ENCODE measurements at regions not wholly inside any gene's neighbourhood (a gene's known extent, or its start where the extent isn't known, plus 50 kb on each side); places are given as distances from the start of the nearest gene placed in this dataset.
"Not testable (repeated sequence)": the region's sequence is repeated elsewhere in the genome, so short reads cannot be mapped to it uniquely, and the experiment has no call there.

GRCh38 chrX:34238896-34239295 lies 106.8 kb upstream of the FAM47A start:
- TF ChIP-seq EP300 (IDR thresholded peaks at IDR 0.05) (no peak), CTCF (IDR thresholded peaks at IDR 0.05) (no peak), POLR2AphosphoS5 (IDR thresholded peaks at IDR 0.05) (no peak), POLR2A (IDR thresholded peaks at IDR 0.05) (no peak)
- Histone ChIP-seq H3K9me3 (no peaks in the 10 kb centered on the region), H3K4me3 (no peak overlapping the region), H3K36me3 (no peaks in the 10 kb centered on the region), H3K27ac (no peak overlapping the region), H3K27me3 (no peaks in the 10 kb centered on the region), H3K4me1 (no peaks in the 10 kb centered on the region)
- WGBS, 2 donors (ENCODE audit: low coverage in 1 of 2): 36 to 61% methylated on average over 4 of the region's 4 CpGs
- ATAC-seq: no peak

GRCh38 chrX:34230156-34230555 lies 98.0 kb upstream of the FAM47A start:
- H3K36me3 ChIP-seq, ATAC-seq, H3K27ac ChIP-seq, H3K4me1 ChIP-seq, H3K27me3 ChIP-seq, H3K9me3 ChIP-seq, H3K4me3 ChIP-seq: not testable (repeated sequence)
- WGBS, 2 donors (ENCODE audit: low coverage in 1 of 2): 30 to 81% methylated on average over 2 to 3 of the region's 6 CpGs

- WGBS, 2 donors (ENCODE audit: low coverage in 1 of 2): 78 to 86% methylated on average over 1 to 2 of the region's 2 CpGs
- no peaks in the 10 kb centered on the region for H3K4me1 ChIP-seq
- ATAC-seq: no peak
- no peak for TF ChIP-seq CTCF (IDR thresholded peaks at IDR 0.05)
- no peak for TF ChIP-seq POLR2AphosphoS5 (IDR thresholded peaks at IDR 0.05)
- no peak for TF ChIP-seq POLR2A (IDR thresholded peaks at IDR 0.05)
- H3K4me3 ChIP-seq: no peak overlapping the region
- H3K36me3 ChIP-seq: no peaks in the 10 kb centered on the region
- no peaks in the 10 kb centered on the region for H3K27me3 ChIP-seq
- H3K9me3 ChIP-seq: no peaks in the 10 kb centered on the region
- H3K27ac ChIP-seq: no peak overlapping the region
Observed at GRCh38 chrX:34227804-34228203, 95.7 kb upstream of the FAM47A start.

- no peak overlapping the region for H3K27ac ChIP-seq
- H3K27me3 ChIP-seq: no peaks in the 10 kb centered on the region
- no peak overlapping the region for H3K4me3 ChIP-seq
- 49 to 78% methylated on average over 2 to 3 of the region's 3 CpGs for WGBS, 2 donors (ENCODE audit: low coverage in 1 of 2)
- ATAC-seq: no peak
- no peaks in the 10 kb centered on the region for H3K4me1 ChIP-seq
- TF ChIP-seq CTCF (IDR thresholded peaks at IDR 0.05) (no peak), EP300 (IDR thresholded peaks at IDR 0.05) (no peak), POLR2AphosphoS5 (IDR thresholded peaks at IDR 0.05) (no peak), POLR2A (IDR thresholded peaks at IDR 0.05) (no peak)
- H3K36me3 ChIP-seq: no peaks in the 10 kb centered on the region
- H3K9me3 ChIP-seq: no peaks in the 10 kb centered on the region
Observed at GRCh38 chrX:34223574-34223973, 91.5 kb upstream of the FAM47A start.

GRCh38 chrX:34218063-34218462 lies 85.9 kb upstream of the FAM47A start:
- H3K27me3 ChIP-seq: no peaks in the 10 kb centered on the region
- 83% methylated on average over 1 of the region's 1 CpG for WGBS, 2 donors (ENCODE audit: low coverage in 1 of 2)
- no peak for ATAC-seq

More at GRCh38 chrX:34218063-34218462, 85.9 kb upstream of the FAM47A start:
- TF ChIP-seq POLR2A (IDR thresholded peaks at IDR 0.05) (no peak), POLR2AphosphoS5 (IDR thresholded peaks at IDR 0.05) (no peak), CTCF (IDR thresholded peaks at IDR 0.05) (no peak), EP300 (IDR thresholded peaks at IDR 0.05) (no peak)
- Histone ChIP-seq H3K27ac (no peak overlapping the region), H3K36me3 (no peaks in the 10 kb centered on the region), H3K4me1 (no peaks in the 10 kb centered on the region), H3K4me3 (no peak overlapping the region), H3K9me3 (no peaks in the 10 kb centered on the region)
